ENCODE measurements at regions not wholly inside any gene's neighbourhood (a gene's known extent, or its start where the extent isn't known, plus 50 kb on each side); places are given as distances from the start of the nearest gene placed in this dataset.
A peak's percentile ranks its signal among the peaks of the same experiment; 100 is the strongest.

DNA sequence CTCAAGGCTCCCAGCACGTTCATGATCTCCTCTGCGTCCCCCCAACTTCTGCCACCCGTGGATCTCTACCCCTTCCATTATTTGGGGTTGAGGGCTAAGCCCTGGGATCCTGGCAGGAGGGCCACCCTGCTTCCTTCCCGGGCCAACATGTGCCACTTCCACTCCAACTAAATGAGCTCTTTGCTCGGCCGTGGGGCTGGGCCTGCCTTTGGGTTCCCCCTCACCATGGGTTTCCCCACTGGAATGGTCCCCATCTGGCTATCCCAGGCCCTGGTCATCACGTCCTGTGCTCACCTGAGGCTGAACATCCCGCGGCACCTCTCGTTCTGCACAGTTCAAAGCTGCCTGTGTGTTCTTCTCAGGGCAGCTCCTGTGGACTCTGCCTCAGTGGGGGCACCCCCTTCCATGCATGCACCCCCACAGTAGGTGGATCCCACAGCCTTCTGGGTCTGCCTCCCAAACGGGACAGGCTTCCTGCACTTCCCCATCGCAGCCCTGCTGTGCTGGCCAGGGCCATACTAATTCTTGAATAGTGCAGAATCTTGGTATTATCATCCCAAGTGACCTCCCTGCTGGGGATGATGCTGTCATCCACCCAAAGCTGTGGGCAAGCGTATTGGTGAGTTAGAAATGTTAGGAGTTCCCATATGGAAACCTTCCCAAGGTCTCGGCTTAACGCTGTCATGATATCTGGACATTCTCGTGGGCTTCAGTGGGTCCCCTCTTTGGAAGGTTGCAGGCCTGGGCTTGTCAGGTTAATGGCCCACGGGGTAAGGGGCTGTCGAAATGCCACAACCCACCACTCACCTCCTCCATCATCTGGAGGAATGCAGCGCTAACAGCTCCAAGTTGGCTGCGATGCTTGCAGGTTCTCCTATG, 150.5 kb upstream of the TWIST2 start:
- TF ChIP-seq, protein P1, sequence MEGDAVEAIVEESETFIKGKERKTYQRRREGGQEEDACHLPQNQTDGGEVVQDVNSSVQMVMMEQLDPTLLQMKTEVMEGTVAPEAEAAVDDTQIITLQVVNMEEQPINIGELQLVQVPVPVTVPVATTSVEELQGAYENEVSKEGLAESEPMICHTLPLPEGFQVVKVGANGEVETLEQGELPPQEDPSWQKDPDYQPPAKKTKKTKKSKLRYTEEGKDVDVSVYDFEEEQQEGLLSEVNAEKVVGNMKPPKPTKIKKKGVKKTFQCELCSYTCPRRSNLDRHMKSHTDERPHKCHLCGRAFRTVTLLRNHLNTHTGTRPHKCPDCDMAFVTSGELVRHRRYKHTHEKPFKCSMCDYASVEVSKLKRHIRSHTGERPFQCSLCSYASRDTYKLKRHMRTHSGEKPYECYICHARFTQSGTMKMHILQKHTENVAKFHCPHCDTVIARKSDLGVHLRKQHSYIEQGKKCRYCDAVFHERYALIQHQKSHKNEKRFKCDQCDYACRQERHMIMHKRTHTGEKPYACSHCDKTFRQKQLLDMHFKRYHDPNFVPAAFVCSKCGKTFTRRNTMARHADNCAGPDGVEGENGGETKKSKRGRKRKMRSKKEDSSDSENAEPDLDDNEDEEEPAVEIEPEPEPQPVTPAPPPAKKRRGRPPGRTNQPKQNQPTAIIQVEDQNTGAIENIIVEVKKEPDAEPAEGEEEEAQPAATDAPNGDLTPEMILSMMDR (conservative IDR thresholded peaks at IDR 0.05; ENCODE audit: low read depth, low read length) = no peak
- DNase-seq (ENCODE audit: low read depth) = no peak
- no peak overlapping the region for H3K4me3 ChIP-seq (ENCODE audit: low read depth, low read length)

DNA sequence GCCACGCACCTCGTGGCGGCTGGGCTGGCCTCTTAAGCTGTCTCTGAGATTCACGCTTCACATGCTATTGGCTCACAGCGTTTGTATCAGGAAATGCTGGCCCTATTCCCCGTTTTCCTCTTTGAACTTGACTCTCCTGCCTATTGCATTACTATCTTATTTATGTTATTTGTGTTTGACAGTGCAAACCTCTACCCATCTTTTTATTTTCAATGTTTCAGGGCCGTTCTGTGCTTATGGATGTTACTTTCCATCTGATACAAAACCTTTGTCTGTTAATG, 149.9 kb upstream of the TWIST2 start:
- no peak for DNase-seq (ENCODE audit: low read depth)
- H3K4me3 ChIP-seq (ENCODE audit: low read depth, low read length) = no peak overlapping the region
- TF ChIP-seq, protein P1 (conservative IDR thresholded peaks at IDR 0.05; ENCODE audit: low read depth, low read length) = no peak

DNA sequence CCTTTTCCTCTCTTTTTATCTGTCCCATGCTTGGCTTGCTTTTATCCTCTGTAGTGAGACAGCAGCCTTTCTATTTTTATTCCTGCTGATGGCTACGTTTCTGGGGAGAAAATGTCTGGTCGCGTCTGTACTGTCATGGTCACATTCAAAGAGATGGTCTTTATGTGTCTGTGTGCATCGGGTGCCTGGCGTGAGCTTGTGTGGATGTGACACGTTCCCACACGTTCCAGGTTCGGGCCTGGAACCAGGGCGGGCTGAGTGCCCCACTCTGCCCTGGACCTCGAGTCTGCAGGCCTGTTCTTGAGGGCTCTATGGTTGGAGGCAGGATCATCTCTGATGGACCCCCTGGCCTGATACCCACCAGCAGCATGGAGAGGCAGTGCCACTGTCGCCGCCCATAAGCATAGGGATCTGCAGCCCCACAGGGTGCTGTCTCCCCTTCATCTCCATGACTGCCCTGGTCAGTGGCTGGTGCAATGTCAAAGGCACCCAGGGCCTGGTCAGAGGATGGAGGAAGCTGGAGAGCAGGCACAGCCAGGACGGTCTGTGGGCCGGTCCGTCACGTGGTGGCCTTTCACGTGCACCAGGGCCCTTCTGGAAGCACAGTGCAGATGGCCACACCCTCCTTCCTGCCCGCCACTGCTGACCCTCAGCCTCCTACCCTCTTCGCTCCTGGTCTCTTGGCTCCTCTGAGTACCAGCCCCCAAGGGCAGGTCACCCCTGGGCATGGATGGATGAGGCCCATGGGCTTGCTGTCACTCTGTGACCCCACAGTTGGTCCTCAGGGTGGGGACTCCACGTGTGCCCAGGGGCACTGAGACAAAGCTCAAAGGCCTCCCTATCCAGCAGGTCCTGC, 149.2 kb upstream of the TWIST2 start:
- no peak overlapping the region for H3K4me3 ChIP-seq (ENCODE audit: low read depth, low read length)
- no peak for DNase-seq (ENCODE audit: low read depth)
- TF ChIP-seq, protein P1 (conservative IDR thresholded peaks at IDR 0.05; ENCODE audit: low read depth, low read length) = no peak

DNA sequence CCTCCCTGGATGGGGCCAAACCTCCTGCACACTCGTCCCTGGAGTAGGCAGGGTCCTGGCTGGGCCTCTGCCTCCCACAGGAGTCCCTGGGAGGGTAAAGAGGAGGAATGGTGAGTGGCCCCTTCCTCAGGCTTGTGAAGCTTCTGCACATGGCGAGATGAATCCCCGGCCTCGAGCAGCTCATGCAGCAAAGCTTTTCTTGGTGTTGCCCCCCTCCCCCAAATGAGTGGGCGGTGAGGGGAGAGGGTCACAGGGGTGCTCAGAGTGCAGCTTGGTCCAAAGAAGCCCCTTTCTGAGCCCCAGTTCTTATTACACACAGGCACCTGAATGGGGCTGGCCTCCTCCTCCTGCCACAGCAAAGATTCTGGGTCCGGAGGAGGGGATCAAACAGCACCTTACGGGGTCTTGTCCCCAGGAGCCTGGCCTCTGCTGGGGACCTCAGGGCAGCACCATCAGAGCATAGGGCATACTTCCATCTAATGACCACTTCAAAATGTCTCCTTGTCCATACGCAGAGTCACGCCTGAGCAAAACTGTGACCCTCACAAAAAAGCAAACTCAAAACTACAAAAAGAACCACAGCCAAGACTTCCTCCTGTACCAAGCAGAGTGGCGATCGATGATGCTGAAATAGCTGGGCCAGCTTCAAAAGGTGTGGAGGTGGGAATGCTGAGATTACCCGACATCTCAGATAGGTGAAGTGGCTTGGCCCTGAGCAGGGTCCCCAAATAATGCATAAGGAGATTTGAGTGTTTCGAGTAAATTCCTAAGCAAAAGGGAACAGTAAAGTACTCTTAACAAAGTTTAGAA, 148.4 kb upstream of the TWIST2 start:
- TF ChIP-seq, protein P1 (conservative IDR thresholded peaks at IDR 0.05; ENCODE audit: low read depth, low read length) = no peak
- no peak overlapping the region for H3K4me3 ChIP-seq (ENCODE audit: low read depth, low read length)
- DNase-seq (ENCODE audit: low read depth) = no peak

DNA sequence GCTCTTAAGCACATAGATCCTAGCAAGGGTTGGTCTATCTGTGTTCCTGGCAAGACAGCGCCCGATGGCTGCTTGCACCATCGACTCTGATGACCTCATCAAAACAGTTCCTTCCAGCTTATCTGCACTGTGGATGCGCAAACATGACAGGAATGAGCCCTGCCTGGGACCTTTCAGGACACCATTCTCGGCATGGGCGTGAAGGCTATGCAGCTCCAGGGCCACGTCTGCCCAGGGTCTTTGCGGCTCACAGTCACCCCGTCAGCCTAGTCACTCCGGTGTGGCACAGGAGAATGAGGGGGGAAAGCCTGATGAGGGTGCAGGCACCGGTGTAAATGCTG, 147.8 kb upstream of the TWIST2 start:
- no peak overlapping the region for H3K4me3 ChIP-seq (ENCODE audit: low read depth, low read length)
- peak; percentile 49 for DNase-seq (ENCODE audit: low read depth)
- TF ChIP-seq, protein P1 (conservative IDR thresholded peaks at IDR 0.05; ENCODE audit: low read depth, low read length) = no peak

DNA sequence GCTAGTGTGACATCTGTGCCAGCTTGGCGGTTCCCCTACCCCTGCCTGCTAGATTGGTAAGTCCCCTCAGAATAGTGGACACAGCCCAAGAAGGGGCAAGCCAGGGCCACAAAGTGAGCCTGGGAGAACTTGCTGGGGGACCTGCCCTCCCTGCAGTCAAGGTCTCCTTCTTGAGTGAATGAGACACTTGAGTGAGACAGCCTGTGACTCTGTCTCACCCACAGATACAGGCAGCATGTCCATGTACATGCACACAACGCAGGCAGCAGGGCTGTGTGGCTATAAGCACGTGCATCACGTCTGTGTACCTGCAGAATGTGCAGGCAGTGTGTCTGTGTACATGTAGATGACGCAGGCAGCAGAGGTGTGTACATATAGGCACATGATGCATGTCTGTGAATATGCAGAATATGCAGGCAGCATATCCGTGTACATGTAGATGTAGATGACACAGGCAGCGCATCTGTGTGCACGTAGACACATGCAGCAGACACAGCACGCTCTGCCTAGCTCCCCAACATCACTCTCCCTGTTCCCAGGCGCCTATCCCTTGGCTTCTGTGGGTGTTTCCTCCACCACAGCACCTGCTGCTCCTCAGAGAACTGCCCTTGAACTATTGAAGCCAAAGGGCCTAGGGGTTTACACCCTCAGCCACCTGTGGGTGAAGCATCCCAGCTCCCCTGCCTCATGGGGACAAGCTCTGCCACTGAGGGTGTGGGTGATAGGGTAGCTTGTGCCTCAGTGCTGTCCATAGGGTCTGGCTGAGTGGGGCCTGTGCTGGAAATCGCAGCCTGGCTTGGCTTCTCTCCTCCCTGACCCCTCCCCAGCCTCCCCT, 147.2 kb upstream of the TWIST2 start:
- TF ChIP-seq, protein P1 (conservative IDR thresholded peaks at IDR 0.05; ENCODE audit: low read depth, low read length) = no peak
- no peak for DNase-seq (ENCODE audit: low read depth)
- no peak overlapping the region for H3K4me3 ChIP-seq (ENCODE audit: low read depth, low read length)
